GM23248 (cell line): ENCODE measurements at regions not wholly inside any gene's neighbourhood (a gene's known extent, or its start where the extent isn't known, plus 50 kb on each side); places are given as distances from the start of the nearest gene placed in this dataset.

Source experiments
- DNase-seq: peaks from one replicate; pipeline ENCODE4 v3.0.0-alpha.2; 2015
- H2AFZ ChIP-seq: fragments of 200-600 bp; sonication (generic); 2 replicates; pipeline ENCODE4 v1.6.1; 2016; ENCODE audit warnings: antibody characterized with exemption
- H3F3A ChIP-seq: fragments of 200-600 bp; sonication (generic); 2 replicates; pipeline ENCODE4 v1.6.1; 2016; ENCODE audit warnings: mild to moderate bottlenecking, antibody characterized with exemption, mixed run types; ENCODE audit not compliant: insufficient read depth
- H3K27ac ChIP-seq: fragments of 200-600 bp; sonication (generic); 2 replicates; pipeline ENCODE4 v1.5.1; 2016; ENCODE audit warnings: mild to moderate bottlenecking
- H3K27me3 ChIP-seq: fragments of 200-600 bp; sonication (generic); replicated peaks from 2 replicates; pipeline ENCODE4 v1.6.1; 2016; ENCODE audit warnings: mild to moderate bottlenecking; ENCODE audit not compliant: insufficient read depth
- H3K36me3 ChIP-seq: fragments of 200-600 bp; sonication (generic); 2 replicates; pipeline ENCODE4 v1.6.1; 2016; ENCODE audit warnings: low read depth, mild to moderate bottlenecking
- H3K4me1 ChIP-seq: fragments of 200-600 bp; sonication (generic); 2 replicates; pipeline ENCODE4 v1.6.1; 2016; ENCODE audit warnings: mild to moderate bottlenecking; ENCODE audit not compliant: insufficient read depth
- H3K4me2 ChIP-seq: fragments of 200-600 bp; sonication (generic); one replicate; pipeline ENCODE4 v1.6.1; 2016; ENCODE audit warnings: mild to moderate bottlenecking; ENCODE audit not compliant: unreplicated experiment
- H3K4me3 ChIP-seq: fragments of 200-600 bp; sonication (generic); 2 replicates; pipeline ENCODE4 v1.5.1; 2016; ENCODE audit warnings: mild to moderate bottlenecking
- H3K79me2 ChIP-seq: fragments of 200-600 bp; sonication (generic); 2 replicates; pipeline ENCODE4 v1.6.1; 2016; ENCODE audit warnings: mild to moderate bottlenecking; ENCODE audit not compliant: insufficient read depth
- H3K9ac ChIP-seq: fragments of 200-600 bp; sonication (generic); 2 replicates; pipeline ENCODE4 v1.6.1; 2016; ENCODE audit warnings: mild to moderate bottlenecking
- H3K9me2 ChIP-seq: fragments of 200-600 bp; sonication (generic); 2 replicates; pipeline ENCODE4 v1.6.1; 2016; ENCODE audit warnings: mixed run types, mild to moderate bottlenecking, moderate library complexity; ENCODE audit not compliant: insufficient read depth
- H3K9me3 ChIP-seq: fragments of 200-600 bp; sonication (generic); one replicate; pipeline ENCODE4 v1.6.1; 2017; ENCODE audit warnings: low read depth
- H4K20me1 ChIP-seq: fragments of 200-600 bp; sonication (generic); 2 replicates; pipeline ENCODE4 v1.6.0; 2016; ENCODE audit not compliant: insufficient read depth
- EZH2 ChIP-seq: fragments of 200-600 bp; sonication (generic); IDR thresholded peaks from 2 replicates; pipeline ENCODE4 v1.6.1; 2018; ENCODE audit warnings: antibody characterized with exemption, mild to moderate bottlenecking; ENCODE audit not compliant: insufficient read depth, poor library complexity, severe bottlenecking
- EZH2phosphoT487 ChIP-seq: fragments of 200-600 bp; sonication (generic); IDR thresholded peaks from 2 replicates; pipeline ENCODE4 v1.6.1; 2018; ENCODE audit warnings: antibody characterized with exemption, moderate library complexity, mild to moderate bottlenecking, low read depth; ENCODE audit not compliant: insufficient read depth
- WGBS, 2 experiments: methylation state at CpG; one replicate each; pipeline ENCODE4 v1.1.6; 2015 to 2017; ENCODE audit warnings: low lambda C conversion rate in 2 of 2, low coverage in 1 of 2; ENCODE audit errors: missing lambda C conversion rate in 2 of 2; 5-methylcytosine and 5-hydroxymethylcytosine counted together
- in situ Hi-C: fragments of 300-500 bp; cut with MboI; formaldehyde crosslinking; loops from 2 replicates; pipeline ENCODE4 v1.15.0; 2020

GRCh38 chr11:112817376-112817775, 143.8 kb upstream of the NCAM1 start:
- no peak overlapping the region for H3K9ac ChIP-seq
- 40 to 47% methylated on average over 3 of the region's 3 CpGs for WGBS, 2 experiments
- H3K36me3 ChIP-seq, result no peaks in the 10 kb centered on the region
- DNase-seq, result no peak
- no peak overlapping the region for H3K4me2 ChIP-seq
- H4K20me1 ChIP-seq, result no peaks in the 10 kb centered on the region
- no peaks in the 10 kb centered on the region for H3K79me2 ChIP-seq
- no peaks in the 10 kb centered on the region for H3K27me3 ChIP-seq
- no peaks in the 10 kb centered on the region for H3K9me3 ChIP-seq
- H3K4me1 ChIP-seq, result no peaks in the 10 kb centered on the region
- TF ChIP-seq EZH2phosphoT487 (no peak), EZH2 (no peak)
- H3K4me3 ChIP-seq, result no peak overlapping the region
- H2AFZ ChIP-seq, result no peak overlapping the region
- no peaks in the 10 kb centered on the region for H3K9me2 ChIP-seq
- no peaks in the 10 kb centered on the region for H3F3A ChIP-seq
- H3K27ac ChIP-seq, result no peak overlapping the region
- in situ Hi-C loops, result no loop called here

DNA sequence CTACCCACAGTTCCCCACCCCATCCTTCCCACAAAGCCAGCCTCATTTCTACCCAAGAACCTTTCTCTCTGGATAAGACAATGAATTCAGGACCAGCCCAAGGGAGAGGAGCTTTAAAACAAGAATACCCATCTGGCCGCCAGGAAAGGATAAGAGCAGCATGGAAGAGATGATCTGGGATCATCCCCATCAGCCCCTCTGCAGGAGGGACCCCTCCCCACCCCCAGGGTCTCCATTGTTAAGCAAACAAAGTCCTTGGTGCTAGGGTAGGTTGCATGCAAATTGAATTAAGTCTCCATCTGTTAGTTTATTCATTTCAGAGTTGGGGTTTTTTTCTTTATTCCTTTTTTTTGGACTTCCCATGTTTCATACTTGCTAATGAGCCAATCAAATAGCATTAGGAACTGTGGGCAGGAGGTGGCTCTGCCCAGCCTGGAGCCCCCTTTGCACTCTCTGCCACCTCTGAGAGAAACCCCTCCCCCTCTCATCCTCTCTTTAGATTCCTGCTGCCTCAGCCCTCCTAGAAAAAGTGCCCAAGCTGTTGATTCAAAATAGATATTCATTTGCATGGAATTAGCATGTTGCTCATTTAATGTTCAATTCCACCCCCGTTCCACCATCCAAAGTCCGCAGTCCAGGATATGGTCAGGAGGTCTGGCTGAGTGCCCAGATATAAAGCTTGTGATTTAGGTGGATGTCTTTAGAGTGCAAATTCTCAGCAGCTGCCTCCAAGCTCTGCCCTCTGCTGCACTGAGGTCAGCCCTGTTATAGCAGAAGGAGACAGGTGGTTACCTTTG, 138.5 kb upstream of the NCAM1 start:
- H3K27ac ChIP-seq, result no peak overlapping the region

GRCh38 chr11:112826026-112826425, 135.2 kb upstream of the NCAM1 start:
- DNase-seq, result no peak
- no peaks in the 10 kb centered on the region for H3K27me3 ChIP-seq
- H4K20me1 ChIP-seq, result no peaks in the 10 kb centered on the region
- no peak overlapping the region for H3K27ac ChIP-seq
- in situ Hi-C loops, result no loop called here
- no peak overlapping the region for H2AFZ ChIP-seq
- no peaks in the 10 kb centered on the region for H3K9me2 ChIP-seq
- H3K4me2 ChIP-seq, result no peak overlapping the region
- WGBS, 2 experiments, result 2 to 3% methylated on average over 3 of the region's 3 CpGs
- no peaks in the 10 kb centered on the region for H3K4me1 ChIP-seq
- H3K4me3 ChIP-seq, result no peak overlapping the region
- no peak overlapping the region for H3K9ac ChIP-seq
- H3F3A ChIP-seq, result no peaks in the 10 kb centered on the region
- no peaks in the 10 kb centered on the region for H3K36me3 ChIP-seq
- TF ChIP-seq EZH2, result no peak
- no peak for TF ChIP-seq EZH2phosphoT487
- H3K9me3 ChIP-seq, result no peaks in the 10 kb centered on the region
- no peaks in the 10 kb centered on the region for H3K79me2 ChIP-seq

More for the DNA sequence above, 138.5 kb upstream of the NCAM1 start:
- no peak for DNase-seq
- in situ Hi-C loops, result no loop called here
- TF ChIP-seq EZH2 (no peak), EZH2phosphoT487 (no peak)
- Histone ChIP-seq H3K4me1 (no peaks in the 10 kb centered on the region), H3K9me2 (no peaks in the 10 kb centered on the region), H3K79me2 (no peaks in the 10 kb centered on the region), H3K36me3 (no peaks in the 10 kb centered on the region), H2AFZ (no peak overlapping the region), H3K27me3 (no peaks in the 10 kb centered on the region), H3K9ac (no peak overlapping the region), H3K4me2 (no peak overlapping the region), H3K9me3 (no peaks in the 10 kb centered on the region), H3K4me3 (no peak overlapping the region), H3F3A (no peaks in the 10 kb centered on the region), H4K20me1 (no peaks in the 10 kb centered on the region)
- WGBS, 2 experiments, result 2 to 3% methylated on average over 3 of the region's 3 CpGs

DNA sequence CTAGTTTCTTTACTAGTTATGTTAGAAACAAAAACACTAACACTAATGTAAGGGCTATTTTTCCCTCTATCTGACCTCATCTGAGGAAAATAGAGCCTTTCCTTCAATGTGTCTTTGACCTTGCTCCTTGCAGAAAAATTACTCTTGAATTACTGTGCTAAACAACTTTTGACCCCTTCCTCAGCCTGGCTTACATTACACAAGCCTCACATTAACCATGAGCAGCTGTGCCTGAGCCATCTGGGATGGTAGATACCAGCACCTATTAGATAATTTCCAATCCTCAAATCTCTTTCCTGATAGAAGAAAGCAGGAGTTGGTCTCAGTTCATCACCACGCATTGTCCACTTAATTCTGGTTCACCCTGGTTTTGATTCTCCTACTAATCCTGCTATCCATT, 134.4 kb upstream of the NCAM1 start:
- no peaks in the 10 kb centered on the region for H3F3A ChIP-seq
- H3K4me2 ChIP-seq, result no peak overlapping the region
- DNase-seq, result no peak
- H3K9ac ChIP-seq, result no peak overlapping the region
- H4K20me1 ChIP-seq, result no peaks in the 10 kb centered on the region
- in situ Hi-C loops, result no loop called here
- no peaks in the 10 kb centered on the region for H3K36me3 ChIP-seq
- no peaks in the 10 kb centered on the region for H3K79me2 ChIP-seq
- no peak overlapping the region for H3K4me3 ChIP-seq
- no peaks in the 10 kb centered on the region for H3K27me3 ChIP-seq
- H3K4me1 ChIP-seq, result no peaks in the 10 kb centered on the region
- no peak overlapping the region for H3K27ac ChIP-seq
- H3K9me2 ChIP-seq, result no peaks in the 10 kb centered on the region
- TF ChIP-seq EZH2phosphoT487, result no peak
- TF ChIP-seq EZH2, result no peak
- no peaks in the 10 kb centered on the region for H3K9me3 ChIP-seq
- H2AFZ ChIP-seq, result no peak overlapping the region
- 61 to 71% methylated on average over 1 of the region's 1 CpG for WGBS, 2 experiments
